MM.1S (cell line): ENCODE measurements at regions not wholly inside any gene's neighbourhood (a gene's known extent, or its start where the extent isn't known, plus 50 kb on each side); places are given as distances from the start of the nearest gene placed in this dataset.

ENCODE experiments used
- DNase-seq: peaks from one replicate; pipeline ENCODE4 v3.0.0-alpha.2; 2015
- H2AFZ ChIP-seq: fragments of 300-600 bp; sonication (generic); 2 replicates; pipeline ENCODE4 v1.6.0; 2016; ENCODE audit warnings: antibody characterized with exemption, low read length
- H3F3A ChIP-seq: fragments of 300-600 bp; sonication (generic); 2 replicates; pipeline ENCODE4 v1.6.1; 2016; ENCODE audit warnings: mild to moderate bottlenecking, antibody characterized with exemption, low read length, moderate library complexity, mixed read lengths; ENCODE audit not compliant: insufficient read depth
- H3K27ac ChIP-seq: fragments of 300-600 bp; sonication (generic); 2 replicates; pipeline ENCODE4 v1.5.1; 2016; ENCODE audit warnings: mild to moderate bottlenecking, low read length
- H3K27me3 ChIP-seq: fragments of 300-600 bp; sonication (generic); replicated peaks from 2 replicates; pipeline ENCODE4 v1.6.0; 2016; ENCODE audit warnings: low read length; ENCODE audit not compliant: insufficient read depth
- H3K36me3 ChIP-seq: fragments of 300-600 bp; sonication (generic); replicated peaks from 2 replicates; pipeline ENCODE4 v1.6.1; 2016; ENCODE audit warnings: mild to moderate bottlenecking, low read length, mixed read lengths; ENCODE audit not compliant: insufficient read depth
- H3K4me1 ChIP-seq: fragments of 300-600 bp; sonication (generic); 2 replicates; pipeline ENCODE4 v1.6.1; 2016; ENCODE audit warnings: low read length, mixed read lengths
- H3K4me2 ChIP-seq: fragments of 300-600 bp; sonication (generic); 2 replicates; pipeline ENCODE4 v1.6.0; 2016; ENCODE audit warnings: low read depth, low read length
- H3K4me3 ChIP-seq: fragments of 300-600 bp; sonication (generic); 2 replicates; pipeline ENCODE4 v1.5.1; 2016; ENCODE audit warnings: low read length, mixed read lengths
- H3K79me2 ChIP-seq: fragments of 300-600 bp; sonication (generic); 2 replicates; pipeline ENCODE4 v1.6.1; 2016; ENCODE audit warnings: mixed run types, low read length, mixed read lengths
- H3K9ac ChIP-seq: fragments of 300-600 bp; sonication (generic); 2 replicates; pipeline ENCODE4 v1.6.1; 2016; ENCODE audit warnings: low read length, mixed read lengths
- H3K9me2 ChIP-seq: fragments of 300-600 bp; sonication (generic); replicated peaks from 2 replicates; pipeline ENCODE4 v1.6.1; 2016; ENCODE audit warnings: mild to moderate bottlenecking, low read length, mixed read lengths; ENCODE audit not compliant: insufficient read depth
- H3K9me3 ChIP-seq: fragments of 300-600 bp; sonication (generic); replicated peaks from 2 replicates; pipeline ENCODE4 v1.6.1; 2016; ENCODE audit warnings: mild to moderate bottlenecking, low read length, mixed read lengths; ENCODE audit not compliant: insufficient read depth
- H4K20me1 ChIP-seq: fragments of 300-600 bp; sonication (generic); 2 replicates; pipeline ENCODE4 v1.6.1; 2016; ENCODE audit warnings: mild to moderate bottlenecking, low read length, moderate library complexity, mixed read lengths; ENCODE audit not compliant: insufficient read depth
- EZH2 ChIP-seq: fragments of 300-600 bp; sonication (generic); optimal IDR thresholded peaks from 2 replicates; pipeline ENCODE3; 2017; ENCODE audit warnings: low read depth, mild to moderate bottlenecking, antibody characterized with exemption, low read length, mixed read lengths
- EZH2phosphoT487 ChIP-seq: fragments of 300-600 bp; sonication (generic); IDR thresholded peaks from 2 replicates; pipeline ENCODE4 v1.6.1; 2018; ENCODE audit warnings: antibody characterized with exemption, low read length
- TF ChIP-seq, protein P1 (sequence below): fragments of 300-600 bp; sonication (generic); IDR thresholded peaks from 2 replicates; pipeline ENCODE4 v1.5.1; 2016; ENCODE audit warnings: antibody characterized with exemption, low read length, mixed read lengths

GRCh38 chr5:120258123-120258522 lies 206.0 kb upstream of the PRR16 start:
- TF ChIP-seq EZH2phosphoT487 (no peak), EZH2 (no peak)
- TF ChIP-seq, protein P1, sequence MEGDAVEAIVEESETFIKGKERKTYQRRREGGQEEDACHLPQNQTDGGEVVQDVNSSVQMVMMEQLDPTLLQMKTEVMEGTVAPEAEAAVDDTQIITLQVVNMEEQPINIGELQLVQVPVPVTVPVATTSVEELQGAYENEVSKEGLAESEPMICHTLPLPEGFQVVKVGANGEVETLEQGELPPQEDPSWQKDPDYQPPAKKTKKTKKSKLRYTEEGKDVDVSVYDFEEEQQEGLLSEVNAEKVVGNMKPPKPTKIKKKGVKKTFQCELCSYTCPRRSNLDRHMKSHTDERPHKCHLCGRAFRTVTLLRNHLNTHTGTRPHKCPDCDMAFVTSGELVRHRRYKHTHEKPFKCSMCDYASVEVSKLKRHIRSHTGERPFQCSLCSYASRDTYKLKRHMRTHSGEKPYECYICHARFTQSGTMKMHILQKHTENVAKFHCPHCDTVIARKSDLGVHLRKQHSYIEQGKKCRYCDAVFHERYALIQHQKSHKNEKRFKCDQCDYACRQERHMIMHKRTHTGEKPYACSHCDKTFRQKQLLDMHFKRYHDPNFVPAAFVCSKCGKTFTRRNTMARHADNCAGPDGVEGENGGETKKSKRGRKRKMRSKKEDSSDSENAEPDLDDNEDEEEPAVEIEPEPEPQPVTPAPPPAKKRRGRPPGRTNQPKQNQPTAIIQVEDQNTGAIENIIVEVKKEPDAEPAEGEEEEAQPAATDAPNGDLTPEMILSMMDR, result no peak
- Histone ChIP-seq H3K9ac (no peak overlapping the region), H4K20me1 (no peaks in the 10 kb centered on the region), H3K9me3 (no peaks in the 10 kb centered on the region), H3K27ac (no peak overlapping the region), H3K36me3 (no peaks in the 10 kb centered on the region), H3K4me1 (no peaks in the 10 kb centered on the region), H3K4me3 (no peak overlapping the region), H2AFZ (no peak overlapping the region), H3K79me2 (no peaks in the 10 kb centered on the region), H3F3A (no peaks in the 10 kb centered on the region), H3K9me2 (no peaks in the 10 kb centered on the region), H3K27me3 (no peaks in the 10 kb centered on the region), H3K4me2 (no peak overlapping the region)
- DNase-seq, result no peak

GRCh38 chr5:120260651-120261050 lies 203.4 kb upstream of the PRR16 start:
- Histone ChIP-seq H3K4me2 (no peak overlapping the region), H3K9me3 (no peaks in the 10 kb centered on the region), H3K4me1 (no peaks in the 10 kb centered on the region), H4K20me1 (no peaks in the 10 kb centered on the region), H3K79me2 (no peaks in the 10 kb centered on the region), H3F3A (no peaks in the 10 kb centered on the region), H3K4me3 (no peak overlapping the region), H3K27me3 (no peaks in the 10 kb centered on the region), H3K9ac (no peak overlapping the region), H3K27ac (no peak overlapping the region), H3K36me3 (no peaks in the 10 kb centered on the region), H3K9me2 (no peaks in the 10 kb centered on the region), H2AFZ (no peak overlapping the region)
- TF ChIP-seq EZH2 (no peak), EZH2phosphoT487 (no peak)
- TF ChIP-seq, protein P1, result no peak
- no peak for DNase-seq

GRCh38 chr5:120270498-120270897 lies 193.6 kb upstream of the PRR16 start:
- H2AFZ ChIP-seq, result no peak overlapping the region
- no peak overlapping the region for H3K9ac ChIP-seq
- no peaks in the 10 kb centered on the region for H3K36me3 ChIP-seq
- H3K9me3 ChIP-seq, result no peaks in the 10 kb centered on the region
- no peaks in the 10 kb centered on the region for H3K4me1 ChIP-seq
- H3K27ac ChIP-seq, result no peak overlapping the region
- H3K27me3 ChIP-seq, result no peaks in the 10 kb centered on the region
- no peak for DNase-seq
- H3K9me2 ChIP-seq, result no peaks in the 10 kb centered on the region
- no peaks in the 10 kb centered on the region for H3F3A ChIP-seq
- H3K4me2 ChIP-seq, result no peak overlapping the region
- no peaks in the 10 kb centered on the region for H3K79me2 ChIP-seq
- no peaks in the 10 kb centered on the region for H4K20me1 ChIP-seq
- H3K4me3 ChIP-seq, result no peak overlapping the region
- no peak for TF ChIP-seq EZH2phosphoT487

DNA sequence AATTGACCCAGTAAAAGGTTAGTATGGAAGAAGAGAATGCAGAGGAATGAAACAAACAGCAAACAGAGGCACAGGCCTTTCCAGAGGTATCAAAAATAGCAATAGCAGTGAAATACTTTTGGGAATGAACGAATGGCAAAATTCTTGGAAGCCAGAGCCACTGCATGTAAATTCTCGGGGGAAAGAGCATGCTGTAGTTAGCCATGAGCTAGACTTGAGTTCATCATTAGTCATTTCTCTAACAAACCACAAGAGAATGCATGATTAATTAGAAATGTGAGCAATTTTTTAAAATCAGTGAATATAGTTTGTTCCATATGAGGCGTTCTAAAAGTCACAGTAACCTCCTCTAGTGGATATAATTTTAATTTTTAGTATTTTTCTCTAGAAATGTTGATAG lies 170.3 kb upstream of the PRR16 start:
- Histone ChIP-seq H3K27ac (no peak overlapping the region), H3F3A (no peaks in the 10 kb centered on the region), H3K9me2 (no peaks in the 10 kb centered on the region), H3K79me2 (no peaks in the 10 kb centered on the region), H4K20me1 (no peaks in the 10 kb centered on the region), H3K9ac (no peak overlapping the region), H3K9me3 (no peaks in the 10 kb centered on the region), H2AFZ (no peak overlapping the region), H3K4me3 (no peak overlapping the region), H3K4me2 (no peak overlapping the region), H3K36me3 (no peaks in the 10 kb centered on the region), H3K27me3 (no peaks in the 10 kb centered on the region), H3K4me1 (no peaks in the 10 kb centered on the region)
- TF ChIP-seq EZH2phosphoT487, result no peak
- TF ChIP-seq, protein P1, result no peak
- no peak for TF ChIP-seq EZH2
- DNase-seq, result no peak
